ENCODE measurements at regions not wholly inside any gene's neighbourhood (a gene's known extent, or its start where the extent isn't known, plus 50 kb on each side); places are given as distances from the start of the nearest gene placed in this dataset.

DNA sequence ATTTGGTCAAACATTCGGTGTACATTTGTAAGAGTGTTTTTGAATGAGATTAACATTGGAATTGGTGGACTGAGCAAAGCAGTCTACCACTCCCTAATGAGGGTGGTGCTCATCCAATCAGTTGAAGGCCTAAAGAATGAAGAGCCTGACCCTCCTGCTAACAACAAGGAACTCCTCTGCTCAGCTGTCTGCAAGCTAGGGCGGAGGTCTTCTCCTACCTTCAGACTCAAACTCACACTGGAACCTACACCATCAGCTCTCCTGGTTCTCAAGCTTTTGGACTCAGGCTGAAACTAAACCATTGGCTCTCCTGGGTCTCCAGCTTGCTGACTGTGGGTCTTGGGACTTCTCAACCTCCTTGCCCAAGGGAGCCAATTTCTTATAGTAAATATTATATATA, 55.5 kb upstream of the NPAS2 start:
- DNase-seq (ENCODE audit: low read depth) = no peak

DNA sequence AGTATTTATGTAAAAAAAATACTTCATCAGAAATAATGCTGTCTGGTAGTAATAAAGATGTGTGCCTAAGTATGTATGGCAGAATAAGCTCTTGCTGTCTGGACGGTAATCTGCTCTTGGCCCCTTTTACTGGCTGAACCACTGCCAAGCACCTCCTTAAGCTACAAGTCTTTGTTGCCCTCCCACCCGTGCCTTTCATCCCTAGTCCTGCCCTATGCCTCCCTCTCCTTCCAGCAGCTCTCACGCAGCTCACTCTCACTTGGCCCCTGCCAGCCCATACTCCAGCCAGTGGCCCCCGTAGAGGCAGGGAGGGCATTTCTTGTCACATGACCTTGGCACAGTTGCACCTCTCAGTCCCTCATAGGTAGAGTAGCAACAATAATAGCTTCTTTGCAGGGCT, 54.5 kb upstream of the NPAS2 start:
- no peak for DNase-seq (ENCODE audit: low read depth)

GRCh38 chr2:100766256-100766655, 53.7 kb upstream of the NPAS2 start:
- no peak for DNase-seq (ENCODE audit: low read depth)

DNA sequence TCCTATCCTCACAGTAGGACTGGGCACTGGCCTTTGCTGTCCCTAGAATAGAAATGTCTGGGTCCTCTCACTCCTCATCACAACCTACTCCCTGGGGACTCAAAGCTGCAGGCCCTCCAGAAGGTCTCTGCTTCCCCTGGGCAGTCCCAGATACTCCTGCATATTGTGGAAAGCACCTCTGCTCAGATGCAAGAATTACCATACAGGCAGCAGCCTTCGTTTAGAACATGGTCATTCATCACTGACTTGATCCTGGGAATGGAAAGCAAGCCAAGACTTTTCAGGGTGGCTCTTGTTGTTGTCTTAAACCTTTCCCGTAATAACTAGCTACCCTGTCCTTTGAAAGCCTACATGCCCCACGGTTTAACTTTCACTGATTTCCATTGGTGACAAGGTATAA, 53.1 kb upstream of the NPAS2 start:
- DNase-seq (ENCODE audit: low read depth) = no peak

DNA sequence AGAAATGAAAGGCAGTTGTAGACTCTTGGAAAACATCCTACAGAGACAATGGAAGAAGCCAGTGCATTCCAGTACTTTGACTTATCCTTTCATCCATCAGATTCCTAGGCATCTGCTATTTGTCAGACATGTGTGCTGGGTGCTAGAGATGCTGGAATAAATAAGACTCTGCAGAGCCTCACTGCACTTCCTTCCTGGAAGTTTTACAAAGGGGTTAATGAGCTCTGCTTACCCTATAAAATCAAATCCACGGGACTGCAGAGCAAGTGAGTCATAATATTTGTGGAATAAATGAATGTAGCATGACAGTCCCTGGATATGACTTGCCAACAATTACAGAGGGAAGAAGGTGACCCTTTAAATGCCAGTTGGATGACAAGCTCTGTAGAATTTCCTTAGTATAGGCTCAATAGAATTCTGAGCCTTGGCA, 52.7 kb upstream of the NPAS2 start:
- no peak for DNase-seq (ENCODE audit: low read depth)

GRCh38 chr2:100767810-100768806, 51.8 kb upstream of the NPAS2 start:
- DNase-seq (ENCODE audit: low read depth) = no peak

Measured in stimulated activated CD4-positive, alpha-beta T cell treated with anti-CD3 and anti-CD28 coated beads, Interleukin-2, amount 100 ng/mL, for 4 hours (primary cell).